Panc1 (cell line): ENCODE measurements at regions not wholly inside any gene's neighbourhood (a gene's known extent, or its start where the extent isn't known, plus 50 kb on each side); places are given as distances from the start of the nearest gene placed in this dataset.

Source experiments
- ATAC-seq: fragments of 200-7000 bp; cut with Tn5 transposase; 2 replicates; pipeline ENCODE4 v1.9.1; 2020; ENCODE audit warnings: mild to moderate bottlenecking, moderate library complexity
- BruUV-seq: library from RNA; stranded (reverse); fragments of 400-500 nt; replicated peaks from 2 replicates; lab custom pipeline; 2021; lab: Mats Ljungman, UMichigan
- CTCF ChIA-PET: fragments of 300-600 bp; sonication (Branson Sonifier 250); formaldehyde crosslinking; loops from one replicate; lab custom pipeline; 2022; ENCODE audit warnings: antibody characterized with exemption; lab: Charles Lee
- POLR2A ChIA-PET: fragments of 300-600 bp; sonication (Branson Sonifier 250); formaldehyde crosslinking; loops from one replicate; lab custom pipeline; 2022; ENCODE audit warnings: antibody characterized with exemption; lab: Charles Lee
- DNase-seq: peaks from one replicate; pipeline ENCODE4 v3.0.0-alpha.2; 2010; ENCODE audit warnings: low read depth, low spot score
- H3K27ac ChIP-seq: 2 replicates; pipeline ENCODE4 v1.5.1; 2011; ENCODE audit warnings: mild to moderate bottlenecking, low read length, inconsistent platforms
- H3K27me3 ChIP-seq: fragments of 200-500 bp; sonication (Bioruptor generic); 2 replicates; pipeline ENCODE4 v1.6.0; 2014; ENCODE audit warnings: low read length, inconsistent platforms; ENCODE audit not compliant: control insufficient read depth, insufficient read depth
- H3K36me3 ChIP-seq: fragments of 200-500 bp; sonication (Bioruptor generic); 2 replicates; pipeline ENCODE4 v1.5.1; 2014; ENCODE audit warnings: inconsistent platforms, mild to moderate bottlenecking, low read length, moderate library complexity; ENCODE audit not compliant: control insufficient read depth, insufficient read depth
- H3K4me1 ChIP-seq: 2 replicates; pipeline ENCODE4 v1.5.1; 2011; ENCODE audit warnings: inconsistent platforms, mild to moderate bottlenecking, low read length, moderate library complexity; ENCODE audit not compliant: control insufficient read depth, insufficient read depth
- H3K4me3 ChIP-seq, 2 experiments: 2 replicates each; pipeline ENCODE4 v1.5.1; 2011 to 2012; ENCODE audit warnings: low read depth in 2 of 2, low read length in 2 of 2, mild to moderate bottlenecking in 2 of 2, inconsistent platforms in 1 of 2, moderate library complexity in 1 of 2
- H3K9me3 ChIP-seq: fragments of 200-500 bp; sonication (Bioruptor generic); 2 replicates; pipeline ENCODE4 v1.5.1; 2014; ENCODE audit warnings: low read depth, mild to moderate bottlenecking, inconsistent platforms, low read length, moderate library complexity; ENCODE audit not compliant: control insufficient read depth, insufficient read depth
- CTCF ChIP-seq: fragments of 450-650 bp; IDR thresholded peaks from 2 replicates; pipeline ENCODE4 v1.5.1; 2017; ENCODE audit warnings: mild to moderate bottlenecking
- POLR2AphosphoS5 ChIP-seq: IDR thresholded peaks from 2 replicates; pipeline ENCODE4 v1.6.1; 2012; ENCODE audit warnings: mild to moderate bottlenecking, low read depth, low read length, moderate library complexity
- REST ChIP-seq, 2 experiments: IDR thresholded peaks; 2 replicates each; pipeline ENCODE4 v1.6.1; 2011 to 2012; ENCODE audit warnings: low read depth in 2 of 2, control low read depth in 1 of 2, low read length in 1 of 2, mild to moderate bottlenecking in 1 of 2, moderate library complexity in 1 of 2; ENCODE audit not compliant: insufficient read depth in 1 of 2
- SIN3A ChIP-seq: IDR thresholded peaks from 2 replicates; pipeline ENCODE4 v1.6.1; 2012; ENCODE audit warnings: low read depth, mild to moderate bottlenecking, low read length, moderate library complexity, borderline replicate concordance; ENCODE audit not compliant: insufficient read depth
- TCF7L2 ChIP-seq: IDR thresholded peaks from 2 replicates; pipeline ENCODE4 v1.6.1; 2011; ENCODE audit warnings: mild to moderate bottlenecking, low read depth, low read length, inconsistent platforms
- in situ Hi-C: cut with HindIII; loops from 2 replicates; pipeline ENCODE4 v1.10.0; 2016; ENCODE audit warnings: low sequenced_read_pairs, low pct_unique_long_range_greater_than_20kb
- intact Hi-C: fragments of 100-400 bp; cut with micrococcal nuclease; formaldehyde crosslinking; loops from one replicate; pipeline ENCODE4 v1.10.0; 2022; ENCODE audit not compliant: unreplicated experiment

GRCh38 chr1:17886386-17886785 is 131.3 kb downstream of the ACTL8 start:
- intact Hi-C loops: no loop called here
- DNase-seq (no peak), ATAC-seq (no peak)
- CTCF ChIA-PET: no interaction called here
- Histone ChIP-seq H3K4me1 (no peaks in the 10 kb centered on the region), H3K27ac (no peak overlapping the region), H3K4me3 (no peak overlapping the region), H3K27me3 (peaks cover 3% of the 10 kb centered on the region; the same call in 1 of the 2 replicates), H3K9me3 (no peaks in the 10 kb centered on the region), H3K36me3 (no peaks in the 10 kb centered on the region; the same call in 1 of the 2 replicates)
- POLR2A ChIA-PET: interaction anchor here (0.5 to 0.6 kb wide), 2 partner anchors 43 to 630 kb away, joined by 3 to 7 read pairs; no protein-coding TSS in a partner anchor
- BruUV-seq: no TSS peak
- in situ Hi-C loops: no loop called here
- TF ChIP-seq CTCF: no peak
- TF ChIP-seq REST (IDR thresholded peaks at IDR 0.05; ENCODE audit: insufficient read depth in 1 of 2, low read depth in 2 of 2, low read length in 1 of 2): no peak
- TF ChIP-seq SIN3A: no peak
- no peak for TF ChIP-seq TCF7L2
- TF ChIP-seq POLR2AphosphoS5: no peak

GRCh38 chr1:17886838-17887441 is 131.8 kb downstream of the ACTL8 start:
- CTCF ChIA-PET: no interaction called here

More at GRCh38 chr1:17886838-17887441, 131.8 kb downstream of the ACTL8 start:
- no peaks in the 10 kb centered on the region for H3K4me1 ChIP-seq
- no peak overlapping the region for H3K27ac ChIP-seq
- intact Hi-C loops: no loop called here
- H3K36me3 ChIP-seq: no peaks in the 10 kb centered on the region
- in situ Hi-C loops: no loop called here
- H3K27me3 ChIP-seq: peaks cover 3% of the 10 kb centered on the region; the same call in 1 of the 2 replicates
- H3K4me3 ChIP-seq: no peak overlapping the region
- BruUV-seq: no TSS peak
- DNase-seq: no peak
- TF ChIP-seq POLR2AphosphoS5 (no peak), TCF7L2 (no peak), CTCF (no peak), REST (IDR thresholded peaks at IDR 0.05; ENCODE audit: insufficient read depth in 1 of 2, low read depth in 2 of 2, low read length in 1 of 2) (no peak), SIN3A (no peak)
- POLR2A ChIA-PET: interaction anchor here (0.5 to 0.6 kb wide), 2 partner anchors 44 to 629 kb away, joined by 3 to 7 read pairs; no protein-coding TSS in a partner anchor
- 0 out of 2 replicates have a peak, but pooled peaks have one; percentile 16 for ATAC-seq
- H3K9me3 ChIP-seq: no peaks in the 10 kb centered on the region
